Transverse colon (tissue), 4 donors: ENCODE measurements at regions not wholly inside any gene's neighbourhood (a gene's known extent, or its start where the extent isn't known, plus 50 kb on each side); places are given as distances from the start of the nearest gene placed in this dataset.

Source experiments
- DNase-seq: peaks from one replicate; pipeline ENCODE4 v3.0.0-alpha.2; 2019
- H3K27ac ChIP-seq, 4 donors: fragments of 200-600 bp; sonication (generic); 2 replicates each; pipeline ENCODE4 v1.5.1; 2016 to 2018; ENCODE audit warnings: inconsistent platforms in 4 of 4
- H3K27me3 ChIP-seq: fragments of 200-600 bp; sonication (generic); 2 replicates; pipeline ENCODE4 v1.5.1; 2017; ENCODE audit warnings: inconsistent platforms
- H3K36me3 ChIP-seq, 4 donors: fragments of 200-600 bp; sonication (generic); 2 replicates each; pipeline ENCODE4 v1.5.1; 2017 to 2019; ENCODE audit warnings: inconsistent platforms in 4 of 4
- H3K4me1 ChIP-seq, 4 donors: fragments of 200-600 bp; sonication (generic); 2 replicates each; pipeline ENCODE4 v1.5.1; 2017 to 2020; ENCODE audit warnings: inconsistent platforms in 4 of 4
- H3K4me3 ChIP-seq, 4 donors: fragments of 200-600 bp; sonication (generic); 1 replicate in 1 of 4; 2 replicates in 3 of 4; pipeline versions ENCODE4 v1.5.1 to v1.6.1; 2017 to 2019; ENCODE audit warnings: inconsistent platforms in 4 of 4
- H3K9me3 ChIP-seq, 2 donors: fragments of 200-600 bp; sonication (generic); 2 replicates each; pipeline ENCODE4 v1.5.1; 2017 to 2019; ENCODE audit warnings: inconsistent platforms in 2 of 2
- EP300 ChIP-seq: sonication (generic); formaldehyde crosslinking; IDR thresholded peaks from one replicate; pipeline ENCODE4 v1.6.1; 2017; ENCODE audit warnings: antibody characterized with exemption, low read depth
- POLR2A ChIP-seq: fragments of 450-650 bp; IDR thresholded peaks from one replicate; pipeline ENCODE4 v1.6.1; 2016; ENCODE audit warnings: antibody characterized with exemption, mild to moderate bottlenecking, moderate library complexity
- POLR2AphosphoS5 ChIP-seq, 3 donors: sonication (generic); formaldehyde crosslinking; IDR thresholded peaks; one replicate each; pipeline ENCODE4 v1.6.1; 2016; ENCODE audit warnings: antibody characterized with exemption in 3 of 3
- WGBS, 2 donors: methylation state at CpG; one replicate each; pipeline ENCODE4 v1.1.5; 2018; ENCODE audit warnings: low coverage in 1 of 2; 5-methylcytosine and 5-hydroxymethylcytosine counted together
- in situ Hi-C, 4 donors: fragments of 200-750 bp; cut with MboI; loops; one replicate each; pipeline versions ENCODE4 v1.15.0 to v1.15.1; 2017; ENCODE audit warnings: low sequenced_read_pairs in 3 of 4, low pct_ligation_motif_present in 1 of 4, low pct_unique_long_range_greater_than_20kb in 1 of 4
- intact Hi-C: fragments of 100-400 bp; cut with DNase I; formaldehyde crosslinking; loops from one replicate; pipeline ENCODE4 v1.15.1; 2023; ENCODE audit warnings: low total_unique reads
- TF ChIP-seq, protein P1 (sequence below), 5 experiments: fragments of 200-600 bp in 3 of 5; fragments of 450-650 bp in 2 of 5; sonication (generic) in 3 of 5; IDR thresholded peaks; 1 replicate in 2 of 5; 2 replicates in 3 of 5; pipeline ENCODE4 v1.5.1; 2016 to 2017; ENCODE audit warnings: antibody characterized with exemption in 5 of 5, inconsistent platforms in 3 of 5, mild to moderate bottlenecking in 2 of 5, moderate library complexity in 1 of 5

DNA sequence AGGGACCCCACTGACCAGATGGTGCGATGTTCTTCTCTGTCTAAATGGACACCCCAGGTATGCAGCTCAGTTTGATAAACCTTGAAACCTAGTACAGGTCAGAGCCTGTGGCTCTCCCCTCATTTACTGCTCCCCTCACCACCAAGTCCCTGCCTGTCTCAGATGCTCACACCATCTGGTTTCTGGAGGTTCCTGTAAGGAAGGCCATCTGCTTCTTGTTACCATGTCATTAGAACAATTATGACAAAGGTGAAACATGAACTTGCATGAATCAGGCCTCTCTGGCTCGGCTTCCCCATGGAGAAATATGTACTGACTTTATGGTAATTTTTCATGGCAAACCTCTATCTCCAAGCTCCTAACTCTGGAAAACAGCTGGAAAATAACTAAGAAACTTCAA is 965.7 kb downstream of the UQCRFS1 start:
- no peak for DNase-seq
- 60 to 85% methylated on average over 1 to 2 of the region's 2 CpGs for WGBS, 2 donors
- Histone ChIP-seq H3K27me3 (no peaks in the 10 kb centered on the region), H3K4me3 (no peak overlapping the region), H3K36me3 (no peaks in the 10 kb centered on the region), H3K4me1 (no peaks in the 10 kb centered on the region), H3K9me3 (no peaks in the 10 kb centered on the region), H3K27ac (no peak overlapping the region)
- TF ChIP-seq, protein P1, sequence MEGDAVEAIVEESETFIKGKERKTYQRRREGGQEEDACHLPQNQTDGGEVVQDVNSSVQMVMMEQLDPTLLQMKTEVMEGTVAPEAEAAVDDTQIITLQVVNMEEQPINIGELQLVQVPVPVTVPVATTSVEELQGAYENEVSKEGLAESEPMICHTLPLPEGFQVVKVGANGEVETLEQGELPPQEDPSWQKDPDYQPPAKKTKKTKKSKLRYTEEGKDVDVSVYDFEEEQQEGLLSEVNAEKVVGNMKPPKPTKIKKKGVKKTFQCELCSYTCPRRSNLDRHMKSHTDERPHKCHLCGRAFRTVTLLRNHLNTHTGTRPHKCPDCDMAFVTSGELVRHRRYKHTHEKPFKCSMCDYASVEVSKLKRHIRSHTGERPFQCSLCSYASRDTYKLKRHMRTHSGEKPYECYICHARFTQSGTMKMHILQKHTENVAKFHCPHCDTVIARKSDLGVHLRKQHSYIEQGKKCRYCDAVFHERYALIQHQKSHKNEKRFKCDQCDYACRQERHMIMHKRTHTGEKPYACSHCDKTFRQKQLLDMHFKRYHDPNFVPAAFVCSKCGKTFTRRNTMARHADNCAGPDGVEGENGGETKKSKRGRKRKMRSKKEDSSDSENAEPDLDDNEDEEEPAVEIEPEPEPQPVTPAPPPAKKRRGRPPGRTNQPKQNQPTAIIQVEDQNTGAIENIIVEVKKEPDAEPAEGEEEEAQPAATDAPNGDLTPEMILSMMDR (IDR thresholded peaks at IDR 0.05), result no peak
- no peak for TF ChIP-seq POLR2A
- in situ Hi-C loops, result no loop called here
- intact Hi-C loops, result no loop called here

DNA sequence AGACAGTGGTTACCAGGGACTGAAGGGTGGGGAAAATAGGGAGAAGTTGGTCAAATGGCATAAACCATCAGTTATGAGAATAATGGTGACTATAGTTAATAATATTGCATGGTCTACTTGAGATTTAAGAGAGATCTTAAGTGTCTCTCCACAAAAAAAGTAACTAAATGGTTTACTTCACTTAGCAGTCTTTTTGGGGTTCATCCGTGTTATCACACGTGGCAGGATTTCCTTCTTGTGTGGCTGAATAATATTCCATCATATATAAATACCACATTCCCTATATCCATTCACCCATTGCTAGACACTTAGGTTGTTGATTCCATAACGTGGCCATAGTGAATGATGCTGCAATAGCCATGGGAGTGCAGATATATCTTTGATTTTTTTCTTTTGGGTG is 967.0 kb downstream of the UQCRFS1 start:
- H3K4me1 ChIP-seq, result no peaks in the 10 kb centered on the region
- no peak overlapping the region for H3K4me3 ChIP-seq
- in situ Hi-C loops, result no loop called here
- no peak for DNase-seq
- no peak for TF ChIP-seq POLR2AphosphoS5 (IDR thresholded peaks at IDR 0.05)
- no peak for TF ChIP-seq EP300
- TF ChIP-seq, protein P1 (IDR thresholded peaks at IDR 0.05), result no peak
- TF ChIP-seq POLR2A, result no peak
- H3K27ac ChIP-seq, result no peak overlapping the region
- WGBS, 2 donors, result 74 to 83% methylated on average over 3 of the region's 3 CpGs
- H3K27me3 ChIP-seq, result no peaks in the 10 kb centered on the region
- no peaks in the 10 kb centered on the region for H3K9me3 ChIP-seq
- H3K36me3 ChIP-seq, result no peaks in the 10 kb centered on the region
- intact Hi-C loops, result no loop called here

DNA sequence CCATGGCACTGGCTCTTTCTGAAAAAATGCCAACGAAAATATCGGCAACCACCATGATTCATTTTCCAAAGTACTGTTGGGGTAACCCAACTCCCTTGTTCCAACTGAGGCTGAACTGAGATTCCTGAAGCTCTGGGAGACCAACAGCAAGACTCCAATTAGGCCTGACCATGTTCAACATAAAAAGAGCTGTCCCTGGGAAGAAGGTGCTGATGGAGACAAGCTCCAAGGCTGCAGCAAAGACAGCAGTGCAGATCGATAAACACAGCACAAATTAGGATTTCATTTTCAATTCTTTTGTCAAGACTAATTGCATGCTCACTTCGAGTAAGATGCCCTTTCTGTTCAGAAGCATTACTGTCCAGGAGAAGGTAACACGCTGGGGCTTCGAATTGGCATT is 968.0 kb downstream of the UQCRFS1 start:
- WGBS, 2 donors, result 65 to 91% methylated on average over 2 to 6 of the region's 6 CpGs
- no peak overlapping the region for H3K4me3 ChIP-seq
- no peaks in the 10 kb centered on the region for H3K9me3 ChIP-seq
- no peaks in the 10 kb centered on the region for H3K27me3 ChIP-seq
- no peak overlapping the region for H3K27ac ChIP-seq
- H3K36me3 ChIP-seq, result no peaks in the 10 kb centered on the region
- in situ Hi-C loops, result no loop called here
- TF ChIP-seq POLR2A (no peak), EP300 (no peak), POLR2AphosphoS5 (IDR thresholded peaks at IDR 0.05) (no peak)
- TF ChIP-seq, protein P1 (IDR thresholded peaks at IDR 0.05), result no peak
- intact Hi-C loops, result no loop called here
- H3K4me1 ChIP-seq, result no peaks in the 10 kb centered on the region
- DNase-seq, result no peak

DNA sequence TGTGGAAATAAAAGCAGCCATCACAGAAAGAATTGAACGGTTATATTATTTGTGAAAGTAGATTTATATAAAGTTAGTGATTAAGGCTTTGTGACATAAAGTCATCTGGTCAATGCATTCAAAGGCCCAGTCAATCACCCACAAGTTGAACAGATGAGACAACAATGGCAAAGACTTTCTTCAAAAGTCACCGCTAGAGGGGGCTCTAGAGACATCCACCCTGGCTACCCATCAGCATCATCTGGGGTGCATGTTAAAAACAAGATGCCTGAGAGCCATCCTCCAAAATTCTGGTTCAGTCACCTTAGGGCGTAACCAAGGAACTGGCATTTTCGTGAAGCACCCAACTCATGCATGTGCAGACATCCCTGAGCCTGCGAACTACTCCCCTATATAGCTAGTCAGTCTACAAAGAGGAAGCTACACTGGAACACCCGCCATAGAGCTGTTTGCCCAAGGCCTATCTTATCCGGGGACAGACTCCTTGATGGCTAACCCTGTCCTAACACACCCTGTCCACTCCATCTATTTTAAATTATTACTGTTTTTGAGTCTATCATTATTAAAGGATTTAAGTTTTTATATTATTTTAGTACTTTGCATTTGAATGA is 970.5 kb downstream of the UQCRFS1 start:
- DNase-seq, result peak; percentile 8
- intact Hi-C loops (no loop called here), in situ Hi-C loops (no loop called here)
- Histone ChIP-seq H3K9me3 (no peaks in the 10 kb centered on the region), H3K4me1 (no peaks in the 10 kb centered on the region), H3K4me3 (no peak overlapping the region), H3K36me3 (no peaks in the 10 kb centered on the region), H3K27me3 (no peaks in the 10 kb centered on the region), H3K27ac (no peak overlapping the region)
- no peak for TF ChIP-seq POLR2A
- TF ChIP-seq, protein P1 (IDR thresholded peaks at IDR 0.05), result peak; percentile 20 to 59 (median 51)
- WGBS, 2 donors, result 39 to 53% methylated on average over 3 to 7 of the region's 7 CpGs
